GM12873 (cell line): ENCODE measurements at regions not wholly inside any gene's neighbourhood (a gene's known extent, or its start where the extent isn't known, plus 50 kb on each side); places are given as distances from the start of the nearest gene placed in this dataset.

Experiments used
- TF ChIP-seq, protein P1 (sequence below): IDR thresholded peaks from 2 replicates; pipeline ENCODE4 v1.5.1; 2012; ENCODE audit warnings: low read depth, mild to moderate bottlenecking, moderate library complexity, low read length, control low read depth; ENCODE audit not compliant: insufficient read depth; ENCODE audit errors: missing control alignments

DNA sequence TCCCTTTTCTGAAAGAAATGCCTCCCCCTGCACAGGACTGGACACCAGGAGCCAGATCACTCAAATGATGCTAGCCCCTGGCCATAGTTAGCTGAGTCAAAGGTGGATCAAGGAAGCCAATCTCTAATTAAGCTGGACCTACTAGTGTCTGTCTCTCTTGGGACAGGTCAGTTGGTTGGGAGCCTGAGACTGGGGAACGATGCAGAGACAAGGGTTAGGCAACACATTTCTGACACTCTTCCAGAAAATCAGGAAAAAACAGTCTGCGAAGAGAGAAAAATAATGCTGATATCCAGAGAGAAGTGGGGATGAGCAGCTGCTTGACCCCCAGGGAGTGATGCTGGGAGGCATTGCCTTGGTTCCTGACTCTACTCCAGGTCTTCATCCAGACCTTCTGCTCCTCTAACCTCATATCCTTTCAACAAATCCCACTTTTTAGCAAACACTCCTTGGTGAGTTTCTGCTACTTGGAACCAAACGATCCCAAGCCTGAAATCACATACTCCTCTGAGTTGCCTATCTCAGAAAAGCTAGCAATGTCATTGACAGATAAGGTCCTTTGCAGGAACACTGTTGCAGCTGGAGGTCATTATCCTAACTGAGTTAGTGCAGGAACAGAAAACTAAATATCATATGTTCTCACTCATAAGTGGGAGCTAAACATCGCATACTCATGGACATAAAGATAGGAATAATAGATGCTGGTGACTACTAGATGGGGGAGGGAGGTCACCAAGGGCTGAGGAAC is 369.7 kb downstream of the COG6 start:
- TF ChIP-seq, protein P1, sequence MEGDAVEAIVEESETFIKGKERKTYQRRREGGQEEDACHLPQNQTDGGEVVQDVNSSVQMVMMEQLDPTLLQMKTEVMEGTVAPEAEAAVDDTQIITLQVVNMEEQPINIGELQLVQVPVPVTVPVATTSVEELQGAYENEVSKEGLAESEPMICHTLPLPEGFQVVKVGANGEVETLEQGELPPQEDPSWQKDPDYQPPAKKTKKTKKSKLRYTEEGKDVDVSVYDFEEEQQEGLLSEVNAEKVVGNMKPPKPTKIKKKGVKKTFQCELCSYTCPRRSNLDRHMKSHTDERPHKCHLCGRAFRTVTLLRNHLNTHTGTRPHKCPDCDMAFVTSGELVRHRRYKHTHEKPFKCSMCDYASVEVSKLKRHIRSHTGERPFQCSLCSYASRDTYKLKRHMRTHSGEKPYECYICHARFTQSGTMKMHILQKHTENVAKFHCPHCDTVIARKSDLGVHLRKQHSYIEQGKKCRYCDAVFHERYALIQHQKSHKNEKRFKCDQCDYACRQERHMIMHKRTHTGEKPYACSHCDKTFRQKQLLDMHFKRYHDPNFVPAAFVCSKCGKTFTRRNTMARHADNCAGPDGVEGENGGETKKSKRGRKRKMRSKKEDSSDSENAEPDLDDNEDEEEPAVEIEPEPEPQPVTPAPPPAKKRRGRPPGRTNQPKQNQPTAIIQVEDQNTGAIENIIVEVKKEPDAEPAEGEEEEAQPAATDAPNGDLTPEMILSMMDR: no peak

DNA sequence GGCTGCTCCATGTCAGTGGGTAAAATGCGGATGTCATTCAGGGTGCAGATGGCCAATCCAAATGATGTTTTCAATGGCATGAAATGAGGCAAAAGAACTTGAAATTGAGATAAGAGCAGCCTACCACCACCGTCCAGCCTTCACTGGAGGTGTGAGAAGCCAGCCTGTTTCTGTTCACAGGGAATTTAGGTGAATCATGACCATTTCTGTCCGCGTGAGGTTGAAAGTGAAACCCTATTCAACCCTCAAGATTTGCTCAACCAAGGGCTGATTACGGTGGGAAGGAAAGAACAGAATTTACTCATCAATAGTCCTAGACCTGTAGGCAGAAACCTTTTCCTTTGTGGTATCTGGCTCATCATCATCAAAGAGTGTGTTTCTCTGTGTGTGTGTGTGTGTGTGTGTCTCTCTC is 370.7 kb downstream of the COG6 start:
- TF ChIP-seq, protein P1: no peak

DNA sequence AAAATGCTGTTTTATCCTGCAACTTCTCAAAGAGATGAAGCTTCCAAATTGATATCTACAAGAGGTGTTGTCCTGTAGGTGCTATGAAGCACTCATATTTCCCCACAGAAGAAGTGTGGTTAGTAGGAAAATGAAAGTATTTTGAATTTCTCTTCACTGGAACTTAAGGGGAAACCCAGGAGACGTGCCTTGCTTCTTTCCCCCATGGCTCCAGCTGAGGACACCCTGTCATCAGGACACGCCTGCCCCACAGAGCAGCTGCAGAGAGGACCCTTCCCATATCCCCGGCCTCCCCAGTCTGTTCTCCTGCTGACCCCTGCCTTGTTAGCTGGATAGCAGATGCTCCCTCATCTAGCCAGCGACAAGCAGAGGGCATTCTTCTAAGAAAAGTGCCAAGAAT is 371.3 kb downstream of the COG6 start:
- TF ChIP-seq, protein P1: no peak

DNA sequence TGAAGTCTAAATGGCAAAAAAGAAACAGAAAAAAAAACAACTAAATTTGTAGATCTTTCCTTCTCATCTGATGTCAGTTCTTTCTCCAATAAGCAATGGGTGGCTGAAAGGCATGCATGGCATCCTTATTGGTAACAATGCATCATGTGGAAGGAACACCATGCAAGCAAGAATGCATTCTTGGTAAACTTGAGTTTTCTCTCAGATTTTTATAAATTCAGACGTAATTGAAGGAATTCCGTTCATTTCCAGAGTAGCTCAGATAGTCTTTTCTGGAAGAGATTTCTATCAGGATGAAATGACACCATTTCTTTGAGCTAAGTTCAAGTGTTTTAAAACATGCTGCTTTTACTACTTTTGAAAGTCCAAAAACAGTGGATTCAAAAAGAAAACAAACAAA is 373.0 kb downstream of the COG6 start:
- TF ChIP-seq, protein P1: no peak

DNA sequence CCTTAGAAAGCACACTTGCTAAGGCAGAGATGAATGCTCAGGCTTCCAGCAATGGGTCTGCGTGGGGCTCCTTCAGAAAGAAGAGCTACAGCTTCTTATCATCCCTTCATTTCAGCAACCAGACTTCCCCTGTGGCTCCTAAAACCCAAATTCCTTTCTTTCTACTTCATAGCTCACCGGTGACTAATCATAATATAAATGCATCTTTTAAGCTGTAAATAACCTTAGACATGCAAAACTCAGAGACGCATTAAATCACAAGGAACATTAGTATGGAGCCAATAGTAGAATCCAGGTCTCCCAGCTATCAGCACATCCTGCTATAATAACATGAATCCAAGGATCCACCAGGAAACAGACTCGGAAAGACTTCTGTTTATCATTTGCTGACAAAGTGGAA is 375.6 kb downstream of the COG6 start:
- TF ChIP-seq, protein P1: no peak

DNA sequence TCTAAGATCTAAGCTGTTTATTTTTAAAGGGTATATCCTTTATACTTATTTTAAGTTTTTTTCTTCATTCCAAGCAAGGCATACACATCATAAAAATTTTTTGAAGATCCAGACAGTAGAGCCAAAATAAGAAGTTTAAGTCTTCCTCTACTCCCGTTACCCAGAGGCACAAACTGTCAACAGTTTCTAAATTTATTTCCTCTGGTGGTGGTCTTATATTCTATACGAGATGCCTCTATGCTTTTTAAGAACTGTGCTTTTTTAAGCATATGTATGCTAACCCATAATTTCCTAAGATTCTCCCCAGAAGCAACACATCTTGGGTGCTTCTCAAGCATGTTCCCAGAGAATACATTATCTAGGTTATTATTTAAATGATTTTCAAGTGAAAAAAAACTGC is 383.6 kb downstream of the COG6 start:
- TF ChIP-seq, protein P1: no peak

DNA sequence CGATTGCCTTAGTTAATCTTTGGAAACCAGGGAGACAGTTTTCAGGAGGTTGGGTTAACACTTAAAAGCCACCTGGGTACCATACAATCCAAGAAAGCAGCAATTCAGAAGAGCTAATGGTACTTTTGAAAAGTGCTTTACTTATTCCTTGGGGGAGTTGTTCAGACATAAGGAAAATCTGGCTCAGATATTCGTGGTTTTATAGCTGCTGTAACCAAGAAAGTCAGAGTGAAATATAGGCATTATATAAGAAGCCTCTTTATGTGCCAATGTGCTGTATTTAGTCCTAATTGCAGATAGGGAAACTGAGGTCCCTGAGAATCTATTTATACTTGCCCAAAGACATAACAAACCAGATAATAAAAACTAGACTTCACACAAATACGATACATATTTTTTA is 387.5 kb downstream of the COG6 start:
- TF ChIP-seq, protein P1: no peak

DNA sequence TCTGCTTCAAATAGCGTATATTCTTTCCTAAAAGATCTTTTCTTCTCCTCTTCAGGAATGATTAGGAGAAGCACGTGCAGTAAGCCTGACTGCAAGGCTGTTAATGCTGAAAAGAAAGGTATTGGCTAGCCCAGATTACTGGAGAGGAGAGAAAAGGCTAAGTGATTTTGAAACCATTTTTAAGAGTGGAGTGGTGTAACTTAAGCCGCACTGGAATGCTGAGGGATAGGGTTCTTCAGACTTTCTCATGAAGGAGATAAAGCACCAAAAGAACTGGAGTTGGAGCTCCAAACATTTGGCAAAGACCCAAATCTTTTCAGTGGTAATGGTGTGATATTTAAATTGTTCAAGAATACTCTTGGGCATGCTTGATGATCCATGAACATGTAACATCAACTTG is 388.3 kb downstream of the COG6 start:
- TF ChIP-seq, protein P1: no peak
